Epidermal melanocyte (primary cell): ENCODE measurements at regions not wholly inside any gene's neighbourhood (a gene's known extent, or its start where the extent isn't known, plus 50 kb on each side); places are given as distances from the start of the nearest gene placed in this dataset.

Experiments used
- DNase-seq: peaks from one replicate; pipeline ENCODE4 v3.0.0; 2011; ENCODE audit warnings: low spot score; ENCODE audit not compliant: insufficient read length

DNA sequence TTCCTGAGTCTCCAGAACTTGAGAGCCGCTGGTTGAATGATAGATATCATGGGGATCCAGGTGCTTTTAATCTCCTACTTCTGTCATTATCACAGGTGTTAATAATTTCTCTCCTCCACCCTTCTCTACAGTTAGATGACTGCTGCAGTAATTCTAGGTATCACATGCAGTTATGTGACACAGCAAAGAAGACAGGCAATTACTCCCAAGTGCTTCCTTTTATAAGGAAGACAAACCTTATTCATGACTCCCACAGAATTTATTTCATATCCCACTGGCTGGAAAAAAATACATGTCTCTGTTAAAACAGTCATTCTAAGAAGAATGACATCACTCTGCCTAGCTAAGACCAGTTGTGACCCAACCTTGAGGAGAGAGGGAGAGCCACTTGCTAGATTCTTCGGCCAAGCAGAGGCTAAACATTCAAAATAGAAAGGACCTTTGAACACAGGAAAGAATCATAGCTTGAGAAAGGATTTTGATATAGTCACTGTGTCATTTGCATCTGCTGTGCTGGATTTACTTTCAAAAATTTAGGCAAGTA lies 500.6 kb downstream of the SI start:
- no peak for DNase-seq

DNA sequence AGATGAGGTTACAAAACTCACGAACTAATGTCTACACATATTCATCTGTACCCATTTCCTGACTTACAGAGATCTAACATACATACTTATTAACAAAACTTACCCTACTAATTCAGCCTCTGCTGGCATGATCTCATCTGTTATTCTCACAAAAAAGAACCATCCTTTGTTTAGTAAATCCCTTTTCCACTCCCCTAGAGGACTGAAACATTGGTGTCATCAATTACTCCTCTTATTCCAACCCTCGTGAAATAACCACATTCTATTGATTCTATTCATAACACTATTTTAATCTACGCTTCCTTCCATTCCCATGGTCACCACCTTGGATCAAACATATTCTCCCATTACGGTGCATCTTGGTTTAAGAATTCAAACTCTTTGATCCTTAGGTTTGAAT lies 505.9 kb downstream of the SI start:
- DNase-seq = no peak

DNA sequence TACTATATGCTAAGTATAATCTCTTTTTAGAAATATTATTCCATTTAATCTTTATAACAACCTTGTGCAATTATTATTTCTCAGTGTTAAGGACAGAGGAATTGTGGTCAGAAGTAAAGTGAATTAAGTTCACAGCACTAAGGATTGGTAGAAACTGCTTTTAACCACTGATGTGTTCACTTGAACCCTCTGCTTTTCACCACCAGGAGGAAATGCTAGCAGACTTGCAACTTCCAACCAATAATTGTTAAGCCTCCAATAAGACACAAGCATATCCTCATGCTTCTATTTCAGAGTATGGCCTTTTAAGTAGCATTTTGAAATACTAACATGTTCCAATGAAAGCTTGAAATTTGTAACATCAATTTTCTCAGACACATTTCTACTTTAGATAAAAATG lies 527.4 kb downstream of the SI start:
- no peak for DNase-seq

DNA sequence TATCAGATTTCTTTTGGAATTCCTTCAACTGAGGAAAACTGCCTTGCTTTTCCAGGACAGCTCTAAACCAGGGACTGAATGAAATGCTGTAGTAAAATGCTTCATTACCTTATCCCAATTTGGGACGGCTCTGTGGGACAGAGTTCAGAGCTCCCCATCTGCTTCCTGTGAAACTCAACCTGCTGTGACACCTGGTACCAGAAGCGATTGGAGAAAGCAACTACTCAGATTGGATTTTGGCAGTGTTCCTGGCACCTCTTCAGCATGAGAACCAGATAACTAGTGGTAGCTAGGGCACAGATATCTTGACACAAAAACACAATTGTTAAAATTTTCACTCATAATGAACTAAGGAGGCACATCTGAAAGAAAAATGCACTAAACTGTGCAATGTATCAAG lies 539.1 kb downstream of the SI start:
- DNase-seq = no peak

DNA sequence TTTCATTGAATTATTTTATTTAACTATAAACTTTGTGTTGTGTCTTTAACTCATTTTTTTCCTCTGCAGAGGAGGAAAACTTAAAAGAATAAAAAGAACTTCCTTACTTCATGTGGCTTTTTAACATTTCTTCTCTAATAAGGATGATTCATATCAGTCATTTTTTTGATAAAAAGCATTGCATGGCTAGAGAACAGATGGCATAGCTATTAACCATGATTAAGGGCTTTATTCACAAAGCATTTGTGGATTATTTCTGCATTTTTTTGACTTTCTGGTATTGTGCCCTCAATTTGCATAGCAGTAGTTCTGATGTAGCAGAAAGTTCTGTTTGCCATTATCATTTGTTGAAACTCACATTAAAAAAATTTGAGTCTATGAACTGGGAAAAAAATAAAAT lies 540.8 kb downstream of the SI start:
- no peak for DNase-seq

DNA sequence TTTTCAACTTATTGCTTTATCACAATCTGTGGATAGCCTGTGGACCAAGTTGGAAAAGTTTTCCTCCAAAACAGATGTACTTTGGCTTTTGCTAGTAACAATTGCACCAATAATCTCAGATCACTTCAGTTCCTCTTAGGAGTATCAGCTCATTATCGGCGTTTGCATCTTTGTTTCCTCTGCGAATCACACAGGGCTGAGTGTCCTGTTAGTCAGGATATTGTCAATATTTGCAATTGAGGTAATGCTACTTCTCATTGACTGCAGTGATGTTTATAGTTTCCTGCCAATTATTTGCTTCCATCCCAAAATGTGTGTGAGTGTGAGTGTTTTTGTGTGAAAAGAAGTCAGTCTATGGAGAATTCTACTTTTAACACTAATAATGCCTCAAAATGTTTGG lies 545.0 kb downstream of the SI start:
- no peak for DNase-seq

DNA sequence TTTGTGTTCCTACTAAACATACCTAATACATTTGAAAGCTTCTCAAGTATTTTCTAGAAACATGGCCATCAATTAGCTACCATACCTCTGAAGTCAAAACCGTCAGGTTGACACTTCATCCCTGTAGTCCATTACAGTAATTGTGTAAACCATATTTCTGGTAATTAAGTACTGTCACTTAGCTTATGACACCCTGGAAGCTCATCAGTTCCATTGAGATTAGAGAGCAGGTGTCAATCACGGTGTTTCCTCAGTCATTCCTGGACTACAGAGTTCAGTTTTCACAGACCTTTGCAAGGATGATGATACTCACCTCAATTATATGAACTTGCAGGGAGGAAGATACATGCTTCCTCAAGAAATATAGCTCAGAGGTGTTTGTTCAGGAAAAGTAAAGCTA lies 552.0 kb downstream of the SI start:
- DNase-seq = no peak

DNA sequence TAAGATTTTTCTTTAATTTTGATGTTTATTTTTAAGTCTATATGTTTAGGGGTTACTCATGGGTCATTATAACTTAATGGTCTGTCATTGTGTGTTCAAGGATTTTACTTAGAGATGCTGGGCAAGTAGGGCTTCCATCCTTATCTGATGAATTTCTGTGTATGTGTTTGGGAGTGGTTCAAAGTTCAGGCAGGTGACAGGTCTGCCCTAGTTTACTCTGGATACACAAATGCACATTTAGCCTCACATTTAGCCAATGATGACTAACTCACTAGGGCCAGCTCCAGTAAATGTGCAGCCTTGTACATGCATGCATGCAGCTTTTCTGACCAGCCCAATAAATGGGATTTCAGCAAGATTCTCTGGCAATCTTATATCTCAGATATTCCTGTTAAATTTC lies 554.1 kb downstream of the SI start:
- no peak for DNase-seq

DNA sequence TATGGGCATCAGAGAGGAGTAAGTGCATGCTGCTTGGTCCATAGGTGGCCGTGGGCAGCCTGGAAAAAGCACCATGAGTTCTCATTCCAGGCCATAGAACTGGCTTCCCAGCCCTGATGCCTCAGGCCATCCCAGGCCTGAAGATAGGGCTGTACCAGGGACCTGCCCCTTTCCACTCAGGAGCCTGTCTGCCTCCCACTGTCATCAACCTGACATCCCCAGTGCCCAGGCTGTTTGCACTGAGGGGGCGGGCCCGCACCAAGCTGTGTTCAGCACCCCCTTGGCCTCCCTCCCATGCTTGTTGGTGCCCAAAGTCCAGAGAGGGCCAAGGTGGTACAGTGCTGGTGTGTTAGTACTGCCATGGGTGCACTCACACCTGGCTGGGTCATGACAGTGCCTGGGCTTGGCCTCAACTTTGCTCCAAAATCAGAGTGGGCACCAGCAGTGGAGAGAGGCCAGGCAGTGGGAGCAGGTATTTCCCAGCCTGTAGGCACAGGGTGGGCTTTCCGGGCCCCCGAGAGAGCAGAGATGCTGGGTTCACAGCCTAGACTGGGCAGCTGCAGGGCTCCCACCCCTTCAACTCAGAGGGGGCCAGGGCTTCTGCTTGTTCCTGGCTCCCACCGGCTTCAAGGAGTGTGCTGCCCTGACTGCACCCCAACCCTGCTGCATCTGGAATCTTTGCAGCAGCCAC lies 556.1 kb downstream of the SI start:
- no peak for DNase-seq

DNA sequence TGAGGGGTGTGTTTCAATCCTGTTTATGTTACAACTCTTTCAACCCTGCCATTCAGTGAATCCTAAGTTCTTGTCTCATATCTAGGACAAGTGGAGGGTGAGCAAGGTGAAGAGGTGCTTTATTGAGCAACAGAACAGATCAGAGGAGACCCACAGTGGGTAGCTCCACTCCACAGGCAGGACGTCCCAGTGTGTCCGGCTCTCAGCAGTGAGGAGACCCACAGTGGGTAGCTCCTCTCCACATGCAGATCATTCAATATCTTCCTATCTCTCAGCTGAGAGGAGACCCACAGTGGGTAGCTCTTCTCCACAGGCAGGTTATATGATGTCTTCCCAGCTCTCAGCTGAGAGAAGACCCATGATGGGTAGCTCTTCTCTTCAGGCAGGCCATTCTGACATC lies 556.7 kb downstream of the SI start:
- DNase-seq = no peak

DNA sequence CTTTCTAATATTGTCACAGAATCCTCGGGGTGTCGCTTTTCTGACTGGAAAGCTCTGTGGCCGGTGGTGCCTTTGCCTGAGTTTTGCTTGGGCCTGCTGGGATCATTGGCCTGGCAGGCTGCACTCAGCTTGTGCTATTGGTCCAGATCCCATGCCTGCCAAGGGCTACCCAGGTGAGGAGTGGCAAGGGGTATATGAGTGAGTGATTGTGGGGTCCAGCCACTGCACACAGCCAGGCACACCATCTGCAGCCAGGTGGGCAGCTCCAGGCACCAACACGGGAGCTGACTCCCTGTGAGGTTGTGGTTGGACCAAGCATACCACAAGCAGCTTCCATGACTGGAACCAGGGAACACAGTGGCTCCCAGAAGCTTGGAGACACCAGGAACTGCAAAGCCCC lies 557.2 kb downstream of the SI start:
- no peak for DNase-seq

DNA sequence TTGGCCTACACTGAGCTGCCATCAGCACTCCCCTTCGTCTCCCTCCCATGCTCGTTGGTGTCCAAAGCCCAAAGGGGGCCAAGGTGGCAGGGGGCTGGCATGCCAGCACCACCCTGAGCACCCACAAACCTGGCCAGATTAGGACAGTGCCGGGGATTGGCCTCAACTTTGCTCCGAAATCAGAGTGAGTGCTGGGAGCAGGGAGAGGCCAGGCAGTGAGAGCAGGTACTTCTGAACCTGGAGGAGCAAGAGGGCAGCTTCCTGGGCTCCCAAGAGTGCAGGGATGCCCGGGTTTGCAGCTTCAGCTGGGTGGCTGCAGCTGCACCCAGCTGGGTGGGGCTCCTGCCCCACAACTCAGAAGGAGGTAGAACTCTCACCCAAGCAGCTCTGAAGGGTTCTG lies 563.0 kb downstream of the SI start:
- DNase-seq = no peak

DNA sequence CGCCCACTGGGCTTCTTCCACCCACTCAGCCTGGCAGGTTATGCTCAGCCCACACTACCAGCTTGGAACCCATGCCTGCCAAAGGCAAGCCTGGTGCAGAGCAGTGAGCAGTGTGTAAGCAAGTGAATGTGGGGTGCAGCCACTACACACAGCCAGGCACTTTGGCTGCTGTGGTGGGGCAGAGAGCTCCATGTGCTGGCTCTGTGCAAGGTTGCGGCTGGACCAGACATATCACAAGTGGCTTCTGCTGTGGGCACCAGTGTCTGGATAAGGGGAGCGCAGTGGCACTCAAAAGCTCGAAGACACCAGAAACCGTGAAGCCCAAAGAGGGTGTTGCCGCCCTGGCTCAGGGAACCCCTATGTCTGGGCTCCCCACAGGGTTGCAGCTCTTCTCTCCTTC lies 563.7 kb downstream of the SI start:
- DNase-seq = no peak

DNA sequence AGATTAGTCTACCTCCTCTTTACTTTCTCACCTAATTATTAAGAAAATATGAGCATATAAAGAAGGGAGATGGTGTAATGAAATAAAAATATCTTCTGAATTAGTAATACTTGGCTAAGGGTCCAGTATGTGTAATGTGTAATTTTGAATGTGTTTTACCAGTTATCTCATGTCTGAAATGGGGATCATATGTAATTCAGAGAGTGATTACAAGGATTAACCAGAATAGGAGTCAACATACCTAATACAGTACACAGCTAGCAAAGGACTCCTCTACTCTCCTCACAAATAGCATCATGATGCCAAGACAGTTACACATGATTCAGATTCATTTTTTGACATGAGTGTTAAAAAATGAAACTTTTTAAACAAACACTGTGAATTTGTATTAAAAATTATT lies 570.4 kb downstream of the SI start:
- no peak for DNase-seq

DNA sequence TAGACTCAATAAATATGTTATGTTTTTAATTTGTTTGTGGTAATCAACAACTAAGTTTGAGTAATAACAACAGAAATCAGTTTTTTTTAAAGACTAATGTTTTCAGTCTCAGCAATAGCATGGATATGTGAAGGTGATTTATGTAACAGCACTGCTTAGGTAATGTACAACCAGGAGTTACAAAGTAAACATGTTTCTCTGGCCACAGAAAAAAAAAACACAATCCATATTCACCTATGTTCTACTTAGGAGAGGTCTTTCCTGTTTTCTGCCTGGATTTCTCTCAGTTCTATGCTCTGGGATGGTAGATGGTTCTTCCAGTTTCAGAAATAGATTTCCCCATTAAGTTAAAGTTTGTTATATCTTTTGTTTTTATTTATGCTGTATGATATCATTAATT lies 579.4 kb downstream of the SI start:
- DNase-seq = no peak

DNA sequence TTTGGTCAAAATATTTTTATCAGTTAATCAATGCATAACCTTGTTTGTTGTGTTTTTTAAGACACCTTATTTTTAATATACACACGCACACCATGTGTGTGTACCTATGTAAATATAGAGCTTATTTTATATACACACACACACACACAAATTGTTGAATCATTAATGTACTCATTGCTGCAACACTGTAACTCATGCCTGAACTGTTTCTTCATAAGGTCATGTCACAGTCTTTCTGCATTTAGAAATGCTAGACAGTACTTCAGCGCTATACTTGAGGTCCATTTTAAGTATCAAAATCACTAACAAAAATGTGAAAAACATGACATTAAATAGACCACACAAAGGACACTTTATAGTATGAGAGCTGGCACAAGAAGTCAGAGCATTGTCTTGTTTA lies 589.4 kb downstream of the SI start:
- DNase-seq = no peak

DNA sequence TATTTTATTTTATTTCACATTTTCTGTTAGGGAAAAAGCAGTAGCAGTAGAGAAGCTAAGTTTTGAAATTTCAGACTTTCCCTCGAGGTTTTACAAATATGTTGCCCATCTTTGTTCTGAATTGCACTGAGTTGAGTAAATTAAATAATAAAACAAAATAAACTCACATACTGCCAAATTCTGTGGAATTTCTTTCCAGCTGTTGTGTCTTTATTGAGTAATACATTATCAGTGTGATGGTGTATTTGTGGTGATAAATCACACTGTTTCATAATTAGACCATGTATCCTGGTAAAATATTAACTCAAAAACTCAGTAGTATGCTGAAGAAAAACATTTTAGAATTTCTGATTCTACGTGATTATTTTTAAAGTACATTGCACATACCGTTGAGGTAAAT lies 592.1 kb downstream of the SI start:
- DNase-seq = no peak

DNA sequence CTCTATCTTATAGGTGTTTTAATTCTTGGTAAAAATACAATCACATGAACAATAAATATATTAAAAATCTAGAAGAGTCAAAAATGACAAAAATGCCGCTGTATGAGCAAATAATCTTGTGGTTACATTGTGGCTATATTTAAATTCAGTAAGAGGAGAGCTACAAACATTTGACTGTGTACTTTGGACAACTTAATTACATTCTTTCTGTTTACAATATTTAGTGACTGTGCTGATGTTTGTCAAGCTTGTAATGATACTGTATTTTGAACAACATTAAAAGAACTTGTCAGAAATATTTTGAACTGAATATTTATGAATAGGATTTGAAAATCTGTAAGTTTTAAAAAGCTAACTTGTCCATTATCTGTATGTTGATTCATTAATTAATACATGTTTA lies 598.3 kb downstream of the SI start:
- DNase-seq = no peak

DNA sequence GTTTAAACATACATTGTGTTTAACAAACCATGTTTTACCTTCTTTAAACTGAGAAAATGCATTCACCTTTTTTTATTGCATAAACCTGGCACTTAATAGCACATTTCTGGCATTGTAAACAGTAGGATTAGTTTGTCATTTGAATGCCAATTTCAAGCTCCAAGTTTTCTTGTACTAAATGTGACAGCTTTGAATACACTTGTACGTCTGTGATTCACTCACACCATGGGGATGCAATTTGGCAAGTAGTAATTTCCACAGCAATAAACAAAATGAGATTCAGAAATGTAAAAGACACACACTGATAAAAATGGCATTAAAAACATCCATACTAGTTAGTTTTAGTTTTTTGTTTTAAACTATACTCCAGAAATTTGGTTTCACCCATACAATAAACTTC lies 598.9 kb downstream of the SI start:
- no peak for DNase-seq

DNA sequence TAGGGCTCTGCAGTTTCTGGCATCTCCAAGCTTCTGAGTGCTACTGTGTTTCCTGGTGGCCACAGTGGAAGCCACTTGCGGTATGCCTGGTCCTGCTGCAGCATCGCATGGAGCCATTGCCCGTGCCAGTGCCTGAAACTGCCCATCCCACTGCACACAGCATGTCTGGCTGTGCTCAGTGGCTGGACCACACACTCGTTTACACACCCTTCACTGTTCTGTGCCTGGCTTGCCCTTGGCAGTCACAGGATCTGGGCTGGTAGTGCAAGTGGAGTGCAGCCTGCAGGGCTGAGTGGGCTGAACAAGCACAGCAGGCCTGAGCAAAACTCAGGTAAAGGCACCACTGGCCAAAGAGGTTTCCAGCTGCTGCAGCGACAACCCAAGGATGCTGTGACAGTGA lies 600.0 kb downstream of the SI start:
- no peak for DNase-seq

DNA sequence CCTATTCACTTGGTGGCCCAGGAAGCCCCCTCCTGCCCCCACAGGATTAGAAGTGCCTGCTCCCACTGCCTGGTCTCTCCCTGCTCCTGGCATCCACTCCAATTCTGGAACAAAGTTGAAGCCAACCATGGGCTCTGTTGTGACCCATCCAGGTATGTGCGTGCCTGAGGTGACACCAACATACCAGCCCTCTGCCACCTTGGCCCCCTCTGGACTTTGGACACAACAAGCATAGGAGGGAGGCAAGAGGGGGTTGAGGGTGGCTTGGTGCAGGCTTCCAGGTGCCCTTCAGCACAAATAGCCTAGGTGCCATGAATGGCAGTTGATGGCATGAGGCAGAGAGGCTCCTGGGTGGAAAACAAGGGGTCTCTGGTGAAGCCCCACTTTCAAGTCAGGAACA lies 600.9 kb downstream of the SI start:
- no peak for DNase-seq

DNA sequence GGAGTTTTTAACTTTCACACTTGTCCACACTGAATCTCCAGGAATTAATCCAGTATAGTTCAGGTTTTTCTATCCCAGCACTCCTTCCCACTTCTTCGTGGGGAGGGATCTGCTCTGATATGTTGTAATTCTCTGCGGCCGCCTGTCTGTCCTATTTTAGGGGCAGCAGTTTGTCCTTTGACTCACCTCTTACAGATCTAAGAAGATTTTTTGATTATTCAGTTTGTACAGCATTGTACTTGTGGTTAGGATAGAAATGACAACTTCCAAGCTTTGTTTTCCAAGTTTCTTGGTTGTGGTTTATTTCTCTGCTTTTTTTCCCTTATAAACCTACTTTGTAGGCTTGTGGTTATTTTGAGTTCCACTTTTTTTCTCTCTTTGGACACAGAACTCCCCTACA lies 601.7 kb downstream of the SI start:
- no peak for DNase-seq

DNA sequence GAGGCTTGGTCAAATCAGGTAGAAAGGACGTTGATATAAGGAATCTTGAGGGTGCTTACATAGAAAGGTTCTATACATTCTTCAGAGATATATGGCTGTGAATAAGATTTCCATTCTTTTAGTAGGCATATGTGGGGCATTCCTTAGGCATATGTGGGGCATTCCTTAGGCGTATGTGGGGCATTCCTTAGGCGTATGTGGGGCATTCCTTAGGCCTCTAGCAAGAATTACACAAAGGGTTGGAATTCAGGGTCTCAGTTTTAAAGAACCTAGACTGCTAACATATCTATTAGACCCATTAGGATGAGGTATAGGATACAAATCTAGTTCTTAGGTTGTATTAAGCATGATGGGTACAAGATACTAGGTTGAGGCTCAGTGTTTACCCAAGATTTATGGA lies 607.8 kb downstream of the SI start:
- no peak for DNase-seq

DNA sequence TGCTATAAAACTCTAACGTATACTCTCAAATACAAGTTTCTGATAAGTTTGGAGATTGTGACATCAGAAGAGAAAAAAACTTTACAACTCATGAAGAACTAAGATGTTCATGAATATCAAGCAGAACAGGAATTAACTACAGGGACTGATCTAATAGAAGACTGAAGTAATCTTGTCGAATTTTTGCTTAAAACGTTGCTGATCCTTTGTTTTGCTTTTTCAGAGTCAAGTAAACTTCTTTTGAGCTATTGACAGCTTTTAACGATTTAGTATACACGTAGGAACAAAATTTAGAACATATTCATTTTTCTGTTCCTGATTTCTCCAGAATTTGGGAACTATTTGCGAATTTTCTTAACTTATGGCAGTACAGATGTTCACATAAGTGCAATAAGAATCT lies 610.2 kb downstream of the SI start:
- no peak for DNase-seq
